Endothelial cell of umbilical vein (primary cell): ENCODE measurements at regions not wholly inside any gene's neighbourhood (a gene's known extent, or its start where the extent isn't known, plus 50 kb on each side); places are given as distances from the start of the nearest gene placed in this dataset.

ENCODE experiments used
- BruUV-seq: library from RNA; stranded (reverse); fragments of 400-500 nt; replicated peaks from 2 replicates; lab custom pipeline; 2021; lab: Mats Ljungman, UMichigan
- CTCF ChIA-PET: fragments of 300-600, 350-600 bp; sonication (Branson Sonifier 250); formaldehyde crosslinking; loops from one replicate; lab custom pipeline; 2021; ENCODE audit warnings: antibody characterized with exemption, inconsistent platforms; lab: Charles Lee
- POLR2A ChIA-PET: fragments of 300-600, 350-600 bp; sonication (Branson Sonifier 250); formaldehyde crosslinking; loops from one replicate; lab custom pipeline; 2021; ENCODE audit warnings: antibody characterized with exemption, inconsistent platforms; lab: Charles Lee
- DNase-seq: peaks from one replicate; pipeline ENCODE4 v3.0.0-alpha.2; 2011; ENCODE audit warnings: low read depth, low spot score
- FAIRE-seq: peaks from 2 replicates; lab custom pipeline; 2011; peaks lifted over from hg19 to GRCh38; lab: Jason Lieb, UNC
- H2AFZ ChIP-seq: 2 replicates; pipeline ENCODE4 v1.6.0; 2012; ENCODE audit warnings: low read depth, low read length, control low read depth, inconsistent platforms
- H3K27ac ChIP-seq: 2 replicates; pipeline ENCODE4 v1.5.1; 2011; ENCODE audit warnings: low read depth, mild to moderate bottlenecking, control low read depth, low read length, moderate library complexity; ENCODE audit not compliant: insufficient read depth
- H3K27me3 ChIP-seq, 2 experiments: 2 replicates each; pipeline versions ENCODE4 v1.6.0 to v1.6.1; 2011; ENCODE audit warnings: low read length in 2 of 2, mixed read lengths in 1 of 2; ENCODE audit not compliant: control insufficient read depth in 2 of 2, insufficient read depth in 2 of 2
- H3K36me3 ChIP-seq, 2 experiments: 2 replicates in 1 of 2; 3 replicates in 1 of 2; pipeline ENCODE4 v1.5.1; 2011; ENCODE audit warnings: low read length in 2 of 2, mild to moderate bottlenecking in 1 of 2, moderate library complexity in 1 of 2; ENCODE audit not compliant: control insufficient read depth in 2 of 2, insufficient read depth in 2 of 2; ENCODE audit errors: extremely low read depth in 1 of 2
- H3K4me1 ChIP-seq: 3 replicates; pipeline ENCODE4 v1.5.1; 2011; ENCODE audit warnings: mild to moderate bottlenecking, low read length; ENCODE audit not compliant: control insufficient read depth, insufficient read depth; ENCODE audit errors: extremely low read depth
- H3K4me2 ChIP-seq: 2 replicates; pipeline ENCODE4 v1.6.1; 2011; ENCODE audit warnings: low read length, control low read depth, mixed read lengths; ENCODE audit not compliant: insufficient read depth
- H3K4me3 ChIP-seq, 3 experiments: fragments of 200-600 bp in 1 of 3; sonication (generic), shearing (Covaris generic) in 1 of 3; replicated peaks in 1 of 3; 2 replicates each; pipeline ENCODE4 v1.5.1; 2011 to 2016; ENCODE audit warnings: control low read depth in 3 of 3, low read length in 3 of 3, mild to moderate bottlenecking in 2 of 3, inconsistent platforms in 1 of 3, low read depth in 1 of 3, moderate library complexity in 1 of 3; ENCODE audit not compliant: insufficient read depth in 1 of 3
- H3K79me2 ChIP-seq: 2 replicates; pipeline ENCODE4 v1.6.0; 2012; ENCODE audit warnings: low read length, inconsistent platforms; ENCODE audit not compliant: control insufficient read depth, insufficient read depth
- H3K9ac ChIP-seq: replicated peaks from 2 replicates; pipeline ENCODE3; 2011; ENCODE audit warnings: low read length, control low read depth; ENCODE audit not compliant: insufficient read depth; ENCODE audit errors: extremely low read depth
- H3K9me1 ChIP-seq: replicated peaks from 3 replicates; pipeline ENCODE4 v1.6.0; 2011; ENCODE audit warnings: mild to moderate bottlenecking, low read length; ENCODE audit not compliant: control insufficient read depth, insufficient read depth; ENCODE audit errors: extremely low read depth
- H3K9me3 ChIP-seq: replicated peaks from 2 replicates; pipeline ENCODE4 v1.5.1; 2012; ENCODE audit warnings: low read length, inconsistent platforms; ENCODE audit not compliant: control insufficient read depth, insufficient read depth
- H4K20me1 ChIP-seq: replicated peaks from 2 replicates; pipeline ENCODE3; 2011; ENCODE audit warnings: mild to moderate bottlenecking, low read length; ENCODE audit not compliant: control insufficient read depth, insufficient read depth; ENCODE audit errors: extremely low read depth
- EZH2 ChIP-seq: IDR thresholded peaks from 2 replicates; pipeline ENCODE4 v1.6.1; 2012; ENCODE audit warnings: borderline replicate concordance, low read depth, mild to moderate bottlenecking, moderate library complexity, low read length, inconsistent platforms; ENCODE audit not compliant: severe bottlenecking
- FOS ChIP-seq: IDR thresholded peaks from 2 replicates; pipeline ENCODE4 v1.6.1; 2011; ENCODE audit warnings: mild to moderate bottlenecking, low read length, moderate library complexity, borderline replicate concordance; ENCODE audit not compliant: insufficient read depth
- GATA2 ChIP-seq: IDR thresholded peaks from 2 replicates; pipeline ENCODE4 v1.7.0; 2011; ENCODE audit warnings: low read depth, mild to moderate bottlenecking, moderate library complexity, mixed read lengths, low read length; ENCODE audit not compliant: insufficient read length, insufficient read depth
- JUN ChIP-seq: IDR thresholded peaks from 2 replicates; pipeline ENCODE4 v1.6.1; 2011; ENCODE audit warnings: borderline replicate concordance, low read depth; ENCODE audit not compliant: insufficient read length, insufficient read depth
- MYC ChIP-seq: IDR thresholded peaks from one replicate; pipeline ENCODE4 v1.6.1; 2011; ENCODE audit warnings: mild to moderate bottlenecking, low read depth, low read length
- POLR2A ChIP-seq: IDR thresholded peaks from 2 replicates; pipeline ENCODE4 v1.6.1; 2012; ENCODE audit warnings: low read depth, mild to moderate bottlenecking, control low read depth, low read length
- POLR2AphosphoS5 ChIP-seq: IDR thresholded peaks from 2 replicates; pipeline ENCODE4 v1.6.1; 2012; ENCODE audit warnings: low read depth, mild to moderate bottlenecking, control low read depth, low read length, moderate library complexity; ENCODE audit not compliant: insufficient read depth
- dilution Hi-C: fragments of 300-500 bp; cut with MboI; formaldehyde crosslinking; loops from one replicate; pipeline ENCODE4 v1.15.0; 2019; ENCODE audit warnings: low sequenced_read_pairs; ENCODE audit not compliant: extremely low pct_ligation_motif_present
- intact Hi-C: fragments of 100-400 bp; cut with micrococcal nuclease; formaldehyde crosslinking; loops from one replicate; pipeline ENCODE4 v1.10.0; 2022
- TF ChIP-seq, protein P1 (sequence below), 2 donors: IDR thresholded peaks; 1 replicate in 1 of 2; 2 replicates in 1 of 2; pipeline ENCODE4 v1.5.1; 2011; ENCODE audit warnings: low read length in 2 of 2, mild to moderate bottlenecking in 2 of 2, moderate library complexity in 2 of 2, control low read depth in 1 of 2, inconsistent platforms in 1 of 2, low read depth in 1 of 2; ENCODE audit not compliant: insufficient read depth in 1 of 2; ENCODE audit errors: extremely low read depth in 1 of 2
- TF ChIP-seq, protein P2 (sequence below): IDR thresholded peaks from 2 replicates; pipeline ENCODE4 v1.6.1; 2011; ENCODE audit not compliant: insufficient read depth, insufficient read length

DNA sequence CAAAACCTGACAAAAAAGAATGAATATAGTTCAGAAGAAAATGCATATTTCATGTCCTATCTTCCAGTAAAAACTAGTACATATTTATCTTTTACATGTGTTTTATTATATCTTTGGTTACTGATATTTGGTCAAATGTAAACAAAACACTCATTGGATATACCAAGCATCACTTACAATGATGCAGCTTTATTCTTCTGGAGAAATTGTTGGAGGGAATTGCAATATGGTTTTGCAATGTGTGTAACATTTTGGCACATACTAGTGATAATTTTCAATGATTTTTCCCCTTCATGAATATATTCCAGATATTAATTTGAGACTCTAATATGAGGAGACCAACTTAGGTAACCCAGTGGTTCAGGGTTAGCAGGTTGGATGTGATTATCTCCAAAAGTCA lies 146.1 kb downstream of the ZC3H11B start:
- no peaks in the 10 kb centered on the region for H4K20me1 ChIP-seq
- no peaks in the 10 kb centered on the region for H3K4me1 ChIP-seq
- no TSS peak for BruUV-seq
- no peak overlapping the region for H3K4me3 ChIP-seq
- H3K27ac ChIP-seq = no peak overlapping the region
- H3K9me1 ChIP-seq = no peaks in the 10 kb centered on the region
- intact Hi-C loops (no loop called here), dilution Hi-C loops (no loop called here)
- POLR2A ChIA-PET = no interaction called here
- H3K4me2 ChIP-seq = no peak overlapping the region
- CTCF ChIA-PET = no interaction called here
- FAIRE-seq (no peak), DNase-seq (no peak)
- TF ChIP-seq FOS (no peak), MYC (no peak), POLR2AphosphoS5 (no peak)
- H2AFZ ChIP-seq = no peak overlapping the region
- no peaks in the 10 kb centered on the region for H3K79me2 ChIP-seq
- H3K36me3 ChIP-seq = no peaks in the 10 kb centered on the region
- no peak overlapping the region for H3K9ac ChIP-seq
- H3K27me3 ChIP-seq = no peaks in the 10 kb centered on the region
- no peaks in the 10 kb centered on the region for H3K9me3 ChIP-seq

DNA sequence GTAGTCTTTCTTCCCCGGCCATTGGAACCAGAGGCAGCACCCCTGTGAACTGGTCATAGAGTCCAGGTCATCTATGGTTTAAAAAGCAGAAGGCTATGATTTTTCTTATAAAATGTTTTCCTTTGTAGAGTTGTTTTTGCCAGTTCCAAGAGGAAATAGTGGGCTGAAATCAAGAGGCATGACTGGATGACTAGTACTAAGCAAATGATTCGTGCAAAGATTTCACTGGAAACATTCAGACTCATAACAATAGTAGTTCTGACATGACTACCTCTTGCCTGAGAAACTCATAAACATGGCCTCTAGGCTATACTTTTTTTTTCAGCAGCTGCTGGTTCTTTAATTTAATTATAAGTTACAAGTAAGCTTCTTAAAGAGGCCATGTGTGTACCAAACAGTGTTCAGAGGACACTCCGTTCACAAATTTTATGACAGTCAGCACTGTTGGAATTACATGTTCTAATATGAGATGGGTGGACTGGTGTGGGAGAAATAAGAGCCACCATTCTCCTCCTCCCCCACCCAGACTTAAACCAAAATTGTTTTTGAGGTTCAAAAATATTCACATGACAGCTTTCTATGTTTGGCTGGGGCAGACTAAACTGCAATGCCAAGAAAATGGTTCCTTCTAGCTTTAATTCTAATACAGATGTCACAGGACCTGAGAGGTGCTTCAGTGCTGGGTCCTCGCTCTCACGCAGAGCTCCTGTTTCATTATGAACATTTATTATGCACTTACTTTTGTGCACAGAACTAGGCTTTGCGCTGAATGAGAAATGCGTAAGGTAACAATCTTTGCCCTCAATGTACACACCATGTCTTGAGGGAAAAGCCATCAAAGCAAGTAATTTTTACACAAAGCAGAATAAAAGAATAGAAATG lies 147.5 kb downstream of the ZC3H11B start:
- Histone ChIP-seq H3K9ac (no peak overlapping the region), H3K9me3 (no peaks in the 10 kb centered on the region), H3K9me1 (no peaks in the 10 kb centered on the region), H3K27me3 (no peaks in the 10 kb centered on the region), H3K79me2 (no peaks in the 10 kb centered on the region), H3K4me2 (no peak overlapping the region), H4K20me1 (no peaks in the 10 kb centered on the region), H3K4me1 (no peaks in the 10 kb centered on the region), H2AFZ (no peak overlapping the region), H3K4me3 (no peak overlapping the region), H3K27ac (no peak overlapping the region), H3K36me3 (no peaks in the 10 kb centered on the region)
- POLR2A ChIA-PET = no interaction called here
- dilution Hi-C loops = no loop called here
- TF ChIP-seq, protein P1, sequence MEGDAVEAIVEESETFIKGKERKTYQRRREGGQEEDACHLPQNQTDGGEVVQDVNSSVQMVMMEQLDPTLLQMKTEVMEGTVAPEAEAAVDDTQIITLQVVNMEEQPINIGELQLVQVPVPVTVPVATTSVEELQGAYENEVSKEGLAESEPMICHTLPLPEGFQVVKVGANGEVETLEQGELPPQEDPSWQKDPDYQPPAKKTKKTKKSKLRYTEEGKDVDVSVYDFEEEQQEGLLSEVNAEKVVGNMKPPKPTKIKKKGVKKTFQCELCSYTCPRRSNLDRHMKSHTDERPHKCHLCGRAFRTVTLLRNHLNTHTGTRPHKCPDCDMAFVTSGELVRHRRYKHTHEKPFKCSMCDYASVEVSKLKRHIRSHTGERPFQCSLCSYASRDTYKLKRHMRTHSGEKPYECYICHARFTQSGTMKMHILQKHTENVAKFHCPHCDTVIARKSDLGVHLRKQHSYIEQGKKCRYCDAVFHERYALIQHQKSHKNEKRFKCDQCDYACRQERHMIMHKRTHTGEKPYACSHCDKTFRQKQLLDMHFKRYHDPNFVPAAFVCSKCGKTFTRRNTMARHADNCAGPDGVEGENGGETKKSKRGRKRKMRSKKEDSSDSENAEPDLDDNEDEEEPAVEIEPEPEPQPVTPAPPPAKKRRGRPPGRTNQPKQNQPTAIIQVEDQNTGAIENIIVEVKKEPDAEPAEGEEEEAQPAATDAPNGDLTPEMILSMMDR (IDR thresholded peaks at IDR 0.05; ENCODE audit: extremely low read depth in 1 of 2, insufficient read depth in 1 of 2, low read depth in 1 of 2, low read length in 2 of 2) = no peak
- TF ChIP-seq MYC = no peak
- TF ChIP-seq, protein P2, sequence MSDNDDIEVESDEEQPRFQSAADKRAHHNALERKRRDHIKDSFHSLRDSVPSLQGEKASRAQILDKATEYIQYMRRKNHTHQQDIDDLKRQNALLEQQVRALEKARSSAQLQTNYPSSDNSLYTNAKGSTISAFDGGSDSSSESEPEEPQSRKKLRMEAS = no peak
- TF ChIP-seq GATA2 = no peak
- TF ChIP-seq JUN = no peak
- no peak for TF ChIP-seq POLR2A
- no peak for TF ChIP-seq EZH2
- TF ChIP-seq POLR2AphosphoS5 = no peak
- TF ChIP-seq FOS = no peak
- intact Hi-C loops = no loop called here
- BruUV-seq = no TSS peak
- DNase-seq (no peak), FAIRE-seq (no peak)
- CTCF ChIA-PET = no interaction called here
